Liver (tissue), 8 donors: ENCODE measurements at regions not wholly inside any gene's neighbourhood (a gene's known extent, or its start where the extent isn't known, plus 50 kb on each side); places are given as distances from the start of the nearest gene placed in this dataset.

Source experiments
- DNase-seq: peaks from one replicate; pipeline ENCODE4 v3.0.0-alpha.2; 2017; ENCODE audit warnings: low spot score
- H3K27ac ChIP-seq, 2 donors: one replicate each; pipeline ENCODE4 v1.7.0; 2013; ENCODE audit warnings: inconsistent platforms in 2 of 2, low read length in 2 of 2, control low read depth in 1 of 2, low read depth in 1 of 2, mild to moderate bottlenecking in 1 of 2
- H3K27me3 ChIP-seq, 4 donors: one replicate each; pipeline versions ENCODE4 v1.6.1 to v1.7.0; 2013; ENCODE audit warnings: low read length in 3 of 4, inconsistent platforms in 1 of 4, mild to moderate bottlenecking in 1 of 4, moderate library complexity in 1 of 4; ENCODE audit not compliant: control insufficient read depth in 4 of 4, insufficient read depth in 4 of 4
- H3K36me3 ChIP-seq, 4 donors: one replicate each; pipeline versions ENCODE4 v1.6.1 to v1.7.0; 2013; ENCODE audit warnings: low read length in 3 of 4, mild to moderate bottlenecking in 3 of 4, low read depth in 1 of 4, moderate library complexity in 1 of 4; ENCODE audit not compliant: control insufficient read depth in 4 of 4, insufficient read depth in 3 of 4
- H3K4me1 ChIP-seq, 4 donors: one replicate each; pipeline versions ENCODE4 v1.6.1 to v1.7.0; 2013; ENCODE audit warnings: low read length in 3 of 4, mild to moderate bottlenecking in 3 of 4, moderate library complexity in 1 of 4; ENCODE audit not compliant: control insufficient read depth in 4 of 4, insufficient read depth in 4 of 4
- H3K4me3 ChIP-seq, 3 donors: one replicate each; pipeline versions ENCODE4 v1.6.1 to v1.7.0; 2013; ENCODE audit warnings: low read length in 3 of 3, control low read depth in 1 of 3, low read depth in 1 of 3, mild to moderate bottlenecking in 1 of 3
- H3K9ac ChIP-seq, 2 donors: one replicate each; pipeline ENCODE4 v1.7.0; 2013; ENCODE audit warnings: low read length in 2 of 2, mild to moderate bottlenecking in 2 of 2, moderate library complexity in 2 of 2, control low read depth in 1 of 2, low read depth in 1 of 2
- H3K9me3 ChIP-seq, 4 donors: one replicate each; pipeline versions ENCODE4 v1.6.1 to v1.7.0; 2013; ENCODE audit warnings: low read length in 3 of 4; ENCODE audit not compliant: control insufficient read depth in 4 of 4
- ATF3 ChIP-seq: IDR thresholded peaks from 2 replicates; pipeline ENCODE4 v1.6.1; 2016; ENCODE audit warnings: antibody characterized with exemption
- CTCF ChIP-seq: fragments of 150-350 bp; IDR thresholded peaks from 2 replicates; pipeline ENCODE4 v1.5.1; 2017; ENCODE audit warnings: improper control_type of control experiment, low read depth, low read length; ENCODE audit not compliant: missing input control
- FOXA1 ChIP-seq: IDR thresholded peaks from 2 replicates; pipeline ENCODE4 v1.6.1; 2016; ENCODE audit warnings: antibody characterized with exemption
- FOXA2 ChIP-seq: IDR thresholded peaks from 2 replicates; pipeline ENCODE4 v1.6.1; 2016; ENCODE audit warnings: antibody characterized with exemption
- GABPA ChIP-seq, 2 donors: IDR thresholded peaks in 1 of 2; conservative IDR thresholded peaks in 1 of 2; 2 replicates each; pipeline ENCODE4 v1.6.1; 2016; ENCODE audit warnings: antibody characterized with exemption in 2 of 2, mild to moderate bottlenecking in 1 of 2, moderate library complexity in 1 of 2
- HNF4A ChIP-seq, 2 donors: conservative IDR thresholded peaks; 2 replicates each; pipeline ENCODE4 v1.6.1; 2016; ENCODE audit warnings: antibody characterized with exemption in 2 of 2, mild to moderate bottlenecking in 2 of 2
- HNF4G ChIP-seq: IDR thresholded peaks from 2 replicates; pipeline ENCODE4 v1.6.1; 2016; ENCODE audit warnings: antibody characterized with exemption
- JUND ChIP-seq, 2 donors: IDR thresholded peaks; 2 replicates each; pipeline ENCODE4 v1.6.1; 2016; ENCODE audit warnings: antibody characterized with exemption in 2 of 2
- MAX ChIP-seq: IDR thresholded peaks from 2 replicates; pipeline ENCODE4 v1.6.1; 2016; ENCODE audit warnings: antibody characterized with exemption
- NR2F2 ChIP-seq: IDR thresholded peaks from 2 replicates; pipeline ENCODE4 v1.6.1; 2016; ENCODE audit warnings: antibody characterized with exemption
- RAD21 ChIP-seq, 2 donors: IDR thresholded peaks; 2 replicates each; pipeline ENCODE4 v1.6.1; 2016; ENCODE audit warnings: antibody characterized with exemption in 2 of 2, mild to moderate bottlenecking in 2 of 2
- REST ChIP-seq: IDR thresholded peaks from 2 replicates; pipeline ENCODE4 v1.6.1; 2016; ENCODE audit warnings: antibody characterized with exemption, mild to moderate bottlenecking
- RXRA ChIP-seq, 2 donors: IDR thresholded peaks; 2 replicates each; pipeline ENCODE4 v1.6.1; 2017 to 2018; ENCODE audit warnings: antibody characterized with exemption in 2 of 2, mild to moderate bottlenecking in 1 of 2
- SP1 ChIP-seq: IDR thresholded peaks from 2 replicates; pipeline ENCODE4 v1.6.1; 2018; ENCODE audit warnings: antibody characterized with exemption, mild to moderate bottlenecking
- TAF1 ChIP-seq: conservative IDR thresholded peaks from 2 replicates; pipeline ENCODE4 v1.6.1; 2016; ENCODE audit warnings: antibody characterized with exemption, mild to moderate bottlenecking
- YY1 ChIP-seq: IDR thresholded peaks from 2 replicates; pipeline ENCODE4 v1.6.1; 2016; ENCODE audit warnings: antibody characterized with exemption, mild to moderate bottlenecking
- ZBTB33 ChIP-seq: IDR thresholded peaks from 2 replicates; pipeline ENCODE4 v1.6.1; 2016; ENCODE audit warnings: antibody characterized with exemption
- WGBS: extraction: QIAGEN DNeasy Blood & Tissue Kit; methylation state at CpG from one replicate; pipeline ENCODE4 v1.1.7; 2013; 5-methylcytosine and 5-hydroxymethylcytosine counted together
- donor health status: healthy.
- donor health status: healthy.
- donor health status: healthy.
- donor health status: healthy.
- donor health status: healthy.

- H3K4me3 ChIP-seq, result no peak overlapping the region
- TF ChIP-seq HNF4A (conservative IDR thresholded peaks at IDR 0.05) (no peak), YY1 (no peak), JUND (IDR thresholded peaks at IDR 0.05) (no peak), HNF4G (no peak), SP1 (no peak), REST (no peak), RXRA (IDR thresholded peaks at IDR 0.05) (no peak), FOXA2 (no peak)
- no peak overlapping the region for H3K27ac ChIP-seq
- H3K9ac ChIP-seq, result no peak overlapping the region
- no peaks in the 10 kb centered on the region for H3K9me3 ChIP-seq
- DNase-seq, result no peak
- no peaks in the 10 kb centered on the region for H3K36me3 ChIP-seq
- H3K4me1 ChIP-seq, result peaks cover 0 to 8% (median 3%) of the 10 kb centered on the region in 4 donors
- H3K27me3 ChIP-seq, result no peaks in the 10 kb centered on the region
- WGBS, result 95% methylated on average over 9 of the region's 9 CpGs
These were observed 69.3 kb upstream of the RGPD5 start for GRCh38 chr2:109724533-109725460.

GRCh38 chr2:109726379-109727270 lies 67.5 kb upstream of the RGPD5 start:
- DNase-seq, result no peak
- no peaks in the 10 kb centered on the region for H3K36me3 ChIP-seq
- no peak overlapping the region for H3K4me3 ChIP-seq
- H3K27me3 ChIP-seq, result no peaks in the 10 kb centered on the region
- 68% methylated on average over 16 of the region's 16 CpGs for WGBS
- TF ChIP-seq HNF4G, result no peak
- TF ChIP-seq NR2F2, result no peak
- TF ChIP-seq RAD21 (IDR thresholded peaks at IDR 0.05), result peak in 1 of 2 donors; percentile 36
- no peak overlapping the region for H3K9ac ChIP-seq
- H3K9me3 ChIP-seq, result no peaks in the 10 kb centered on the region
- H3K4me1 ChIP-seq, result peaks cover 0 to 8% (median 3%) of the 10 kb centered on the region in 4 donors
- H3K27ac ChIP-seq, result no peak overlapping the region

GRCh38 chr2:109727929-109728447 lies 66.1 kb upstream of the RGPD5 start:
- no peak overlapping the region for H3K4me3 ChIP-seq
- H3K9ac ChIP-seq, result no peak overlapping the region
- H3K27me3 ChIP-seq, result no peaks in the 10 kb centered on the region
- peaks cover 0 to 8% (median 3%) of the 10 kb centered on the region in 4 donors for H3K4me1 ChIP-seq
- WGBS, result 97% methylated on average over 4 of the region's 4 CpGs
- H3K36me3 ChIP-seq, result no peaks in the 10 kb centered on the region
- DNase-seq, result peak; percentile 19
- H3K9me3 ChIP-seq, result no peaks in the 10 kb centered on the region
- H3K27ac ChIP-seq, result no peak overlapping the region
- no peak for TF ChIP-seq NR2F2
- TF ChIP-seq CTCF, result no peak
- no peak for TF ChIP-seq FOXA2
- TF ChIP-seq ATF3, result no peak
- no peak for TF ChIP-seq MAX
- no peak for TF ChIP-seq TAF1
- TF ChIP-seq YY1, result no peak
- TF ChIP-seq HNF4G, result no peak
- no peak for TF ChIP-seq ZBTB33
- no peak for TF ChIP-seq GABPA (IDR thresholded peaks at IDR 0.05 in 1 of 2, conservative IDR thresholded peaks at IDR 0.05 in 1 of 2)
- TF ChIP-seq FOXA1, result no peak
- no peak for TF ChIP-seq SP1
